ENCODE measurements at regions not wholly inside any gene's neighbourhood (a gene's known extent, or its start where the extent isn't known, plus 50 kb on each side); places are given as distances from the start of the nearest gene placed in this dataset.

GRCh38 chr2:2799151-2799697, 468.1 kb upstream of the MYT1L start:
- Histone ChIP-seq H4K20me1 (ENCODE audit: low read depth) (no peaks in the 10 kb centered on the region), H3K9ac (no peak overlapping the region), H3K79me2 (ENCODE audit: low read depth) (no peaks in the 10 kb centered on the region), H3K9me3 (ENCODE audit: low read depth) (no peaks in the 10 kb centered on the region), H3F3A (ENCODE audit: low read depth) (no peaks in the 10 kb centered on the region), H3K27me3 (no peaks in the 10 kb centered on the region), H3K4me3 (no peak overlapping the region), H2AFZ (replicated peaks) (no peak overlapping the region), H3K4me2 (no peak overlapping the region), H3K36me3 (no peaks in the 10 kb centered on the region), H3K27ac (no peak overlapping the region), H3K4me1 (no peaks in the 10 kb centered on the region)
- Mint-ChIP-seq H3K4me3 (no peak overlapping the region), H3K4me1 (no peaks in the 10 kb centered on the region), H3K36me3 (no peaks in the 10 kb centered on the region), H3K27me3 (ENCODE audit: insufficient read depth, low read depth) (peaks cover 3% of the 10 kb centered on the region), H3K9me3 (peaks cover 19% of the 10 kb centered on the region), H3K27ac (no peak overlapping the region)
- DNase-seq (ENCODE audit: low spot score): no peak
- TF ChIP-seq EZH2phosphoT487 (IDR thresholded peaks at IDR 0.05) (no peak), EZH2 (IDR thresholded peaks at IDR 0.05) (no peak), CTCF (IDR thresholded peaks at IDR 0.05) (no peak)

GRCh38 chr2:2798337-2798736, 467.3 kb upstream of the MYT1L start:
- Mint-ChIP-seq H3K27ac (no peak overlapping the region), H3K9me3 (peaks cover 16% of the 10 kb centered on the region), H3K4me3 (no peak overlapping the region), H3K4me1 (peaks cover 3% of the 10 kb centered on the region), H3K36me3 (no peaks in the 10 kb centered on the region), H3K27me3 (ENCODE audit: insufficient read depth, low read depth) (peaks cover 5% of the 10 kb centered on the region)
- H3K36me3 ChIP-seq: no peaks in the 10 kb centered on the region
- no peak for DNase-seq (ENCODE audit: low spot score)
- H3K9ac ChIP-seq: no peak overlapping the region
- H4K20me1 ChIP-seq (ENCODE audit: low read depth): no peaks in the 10 kb centered on the region
- no peak overlapping the region for H2AFZ ChIP-seq (replicated peaks)
- H3K27me3 ChIP-seq: no peaks in the 10 kb centered on the region
- H3K9me3 ChIP-seq (ENCODE audit: low read depth): no peaks in the 10 kb centered on the region
- H3F3A ChIP-seq (ENCODE audit: low read depth): no peaks in the 10 kb centered on the region
- H3K4me3 ChIP-seq: no peak overlapping the region
- H3K79me2 ChIP-seq (ENCODE audit: low read depth): no peaks in the 10 kb centered on the region
- H3K4me1 ChIP-seq: no peaks in the 10 kb centered on the region
- no peak overlapping the region for H3K27ac ChIP-seq
- TF ChIP-seq EZH2phosphoT487 (IDR thresholded peaks at IDR 0.05): no peak
- no peak for TF ChIP-seq CTCF (IDR thresholded peaks at IDR 0.05)
- TF ChIP-seq EZH2 (IDR thresholded peaks at IDR 0.05): no peak
- no peak overlapping the region for H3K4me2 ChIP-seq

GRCh38 chr2:2797797-2798196, 466.7 kb upstream of the MYT1L start:
- peaks cover 4% of the 10 kb centered on the region for H3K4me1 Mint-ChIP-seq
- H3K27ac Mint-ChIP-seq: no peak overlapping the region
- H3K4me3 Mint-ChIP-seq: no peak overlapping the region
- Histone ChIP-seq H3K4me1 (no peaks in the 10 kb centered on the region), H4K20me1 (ENCODE audit: low read depth) (no peaks in the 10 kb centered on the region), H3F3A (ENCODE audit: low read depth) (no peaks in the 10 kb centered on the region), H3K36me3 (no peaks in the 10 kb centered on the region), H3K4me3 (no peak overlapping the region), H3K27ac (no peak overlapping the region), H3K27me3 (no peaks in the 10 kb centered on the region), H3K4me2 (no peak overlapping the region), H3K79me2 (ENCODE audit: low read depth) (no peaks in the 10 kb centered on the region), H3K9ac (no peak overlapping the region), H2AFZ (replicated peaks) (no peak overlapping the region), H3K9me3 (ENCODE audit: low read depth) (no peaks in the 10 kb centered on the region)
- peaks cover 5% of the 10 kb centered on the region for H3K27me3 Mint-ChIP-seq (ENCODE audit: insufficient read depth, low read depth)
- H3K9me3 Mint-ChIP-seq: peaks cover 12% of the 10 kb centered on the region
- TF ChIP-seq EZH2 (IDR thresholded peaks at IDR 0.05) (no peak), CTCF (IDR thresholded peaks at IDR 0.05) (no peak), EZH2phosphoT487 (IDR thresholded peaks at IDR 0.05) (no peak)
- no peak for DNase-seq (ENCODE audit: low spot score)
- no peaks in the 10 kb centered on the region for H3K36me3 Mint-ChIP-seq
